ENCODE measurements at regions not wholly inside any gene's neighbourhood (a gene's known extent, or its start where the extent isn't known, plus 50 kb on each side); places are given as distances from the start of the nearest gene placed in this dataset.

- intact Hi-C loops (cut with DNase I; ENCODE audit: low total_unique reads): no loop called here
- Histone ChIP-seq H3K27me3 (no peaks in the 10 kb centered on the region), H3K4me3 (no peak overlapping the region), H3K4me1 (no peaks in the 10 kb centered on the region), H3K9me3 (no peaks in the 10 kb centered on the region), H3K27ac (no peak overlapping the region), H3K36me3 (ENCODE audit: low read depth, missing control alignments) (no peaks in the 10 kb centered on the region)
- no peak for DNase-seq
- WGBS, 2 donors: 84 to 86% methylated on average over 5 of the region's 5 CpGs
- TF ChIP-seq POLR2A (IDR thresholded peaks at IDR 0.05) (no peak), CTCF (IDR thresholded peaks at IDR 0.05) (no peak)
Measured at GRCh38 chr11:25859776-25860175, 472.2 kb upstream of the ANO3 start.

- TF ChIP-seq CTCF (IDR thresholded peaks at IDR 0.05): no peak
- no peak for TF ChIP-seq POLR2A (IDR thresholded peaks at IDR 0.05)
- Histone ChIP-seq H3K27ac (no peak overlapping the region), H3K36me3 (ENCODE audit: low read depth, missing control alignments) (no peaks in the 10 kb centered on the region), H3K4me3 (no peak overlapping the region), H3K9me3 (no peaks in the 10 kb centered on the region), H3K4me1 (no peaks in the 10 kb centered on the region), H3K27me3 (no peaks in the 10 kb centered on the region)
- 58 to 72% methylated on average over 2 of the region's 2 CpGs for WGBS, 2 donors
- intact Hi-C loops (cut with DNase I; ENCODE audit: low total_unique reads): no loop called here
- DNase-seq: no peak
Measured at GRCh38 chr11:25860677-25861450, 471.1 kb upstream of the ANO3 start.

GRCh38 chr11:25862159-25862558 is 469.8 kb upstream of the ANO3 start:
- DNase-seq: no peak
- no peak overlapping the region for H3K27ac ChIP-seq
- no peak for TF ChIP-seq CTCF (IDR thresholded peaks at IDR 0.05)
- no peak for TF ChIP-seq POLR2A (IDR thresholded peaks at IDR 0.05)
- intact Hi-C loops (cut with DNase I; ENCODE audit: low total_unique reads): no loop called here
- no peaks in the 10 kb centered on the region for H3K9me3 ChIP-seq
- H3K4me3 ChIP-seq: no peak overlapping the region
- H3K4me1 ChIP-seq: no peaks in the 10 kb centered on the region
- WGBS, 2 donors: 88 to 89% methylated on average over 1 of the region's 1 CpG
- no peaks in the 10 kb centered on the region for H3K36me3 ChIP-seq (ENCODE audit: low read depth, missing control alignments)
- no peaks in the 10 kb centered on the region for H3K27me3 ChIP-seq

DNA sequence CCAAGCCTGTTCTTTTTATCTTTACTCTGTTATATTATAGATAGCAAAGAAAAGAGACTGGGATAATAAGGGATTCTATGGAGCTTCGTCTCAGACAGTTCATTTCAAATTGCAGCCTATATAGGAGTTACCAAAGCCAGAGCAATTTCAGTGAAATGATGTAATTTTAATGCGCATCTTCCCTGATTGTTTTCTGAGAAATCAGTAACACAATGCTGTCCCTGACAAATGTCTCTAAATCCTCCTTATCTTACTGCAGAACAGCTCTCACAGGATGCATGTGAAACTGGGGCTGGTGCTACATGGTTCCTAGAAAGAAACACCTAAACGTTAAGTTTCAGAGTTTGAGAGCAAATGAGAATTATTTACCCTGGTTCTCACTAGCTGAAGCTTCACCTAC is 467.9 kb upstream of the ANO3 start:
- intact Hi-C loops (cut with DNase I; ENCODE audit: low total_unique reads): no loop called here
- WGBS, 2 donors: 64 to 79% methylated on average over 3 of the region's 3 CpGs

More for the DNA sequence above, 467.9 kb upstream of the ANO3 start:
- Histone ChIP-seq H3K4me1 (no peaks in the 10 kb centered on the region), H3K36me3 (ENCODE audit: low read depth, missing control alignments) (no peaks in the 10 kb centered on the region), H3K27ac (no peak overlapping the region), H3K9me3 (no peaks in the 10 kb centered on the region), H3K27me3 (no peaks in the 10 kb centered on the region), H3K4me3 (no peak overlapping the region)
- TF ChIP-seq POLR2A (IDR thresholded peaks at IDR 0.05) (no peak), CTCF (IDR thresholded peaks at IDR 0.05) (no peak)
- DNase-seq: no peak
